Stimulated activated naive CD8-positive, alpha-beta T cell treated with anti-CD3 and anti-CD28 coated beads, Interleukin-15, Interleukin-2, amounts not matched to agents 100 U/mL and 50 U/mL, for 24 hours (primary cell): ENCODE measurements at regions not wholly inside any gene's neighbourhood (a gene's known extent, or its start where the extent isn't known, plus 50 kb on each side); places are given as distances from the start of the nearest gene placed in this dataset.

ENCODE experiments used
- ATAC-seq: fragments of 150-1000 bp; cut with Tn5 transposase; one replicate; pipeline ENCODE4 v1.10.0; 2021
- DNase-seq: peaks from one replicate; pipeline ENCODE4 v3.0.0; 2021

DNA sequence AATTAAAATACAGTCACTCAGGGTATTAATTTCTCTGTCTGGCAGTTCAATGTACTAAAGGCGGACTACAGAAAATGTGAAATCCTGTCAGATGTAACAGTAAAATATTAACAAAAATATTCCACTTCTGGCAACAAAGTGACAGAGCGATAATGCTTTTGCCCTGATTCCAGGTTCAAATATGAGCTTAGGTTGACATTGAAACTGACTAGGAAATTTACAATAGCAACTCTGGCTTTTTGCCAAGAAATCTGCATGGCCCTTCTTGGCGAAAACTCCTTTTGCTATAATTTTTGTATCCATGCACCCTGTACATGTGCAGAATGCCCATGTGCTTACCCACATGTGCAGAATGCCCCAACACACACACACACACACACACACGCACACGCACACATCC lies 552.2 kb downstream of the MDFIC start:
- DNase-seq (no peak), ATAC-seq (no peak)

DNA sequence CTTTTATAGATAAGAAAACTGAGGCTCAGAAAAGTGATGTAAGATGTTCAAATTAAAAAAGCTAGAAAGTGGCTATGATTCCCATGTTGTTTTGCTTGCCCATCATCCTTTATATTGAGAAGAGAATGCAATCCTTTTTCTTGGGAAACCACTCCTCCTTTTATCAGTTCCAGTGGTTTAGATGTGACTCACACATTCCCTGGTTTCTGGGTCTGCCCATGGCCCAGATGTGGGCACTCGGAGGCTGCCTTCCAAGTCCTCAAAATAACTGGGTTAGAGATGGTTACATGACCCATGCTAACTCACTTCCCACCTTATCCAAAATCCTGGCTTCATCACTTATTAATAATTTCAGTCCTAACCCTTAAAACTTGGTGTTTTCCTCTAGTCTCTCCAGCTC lies 550.0 kb downstream of the MDFIC start:
- no peak for ATAC-seq
- DNase-seq, result no peak

DNA sequence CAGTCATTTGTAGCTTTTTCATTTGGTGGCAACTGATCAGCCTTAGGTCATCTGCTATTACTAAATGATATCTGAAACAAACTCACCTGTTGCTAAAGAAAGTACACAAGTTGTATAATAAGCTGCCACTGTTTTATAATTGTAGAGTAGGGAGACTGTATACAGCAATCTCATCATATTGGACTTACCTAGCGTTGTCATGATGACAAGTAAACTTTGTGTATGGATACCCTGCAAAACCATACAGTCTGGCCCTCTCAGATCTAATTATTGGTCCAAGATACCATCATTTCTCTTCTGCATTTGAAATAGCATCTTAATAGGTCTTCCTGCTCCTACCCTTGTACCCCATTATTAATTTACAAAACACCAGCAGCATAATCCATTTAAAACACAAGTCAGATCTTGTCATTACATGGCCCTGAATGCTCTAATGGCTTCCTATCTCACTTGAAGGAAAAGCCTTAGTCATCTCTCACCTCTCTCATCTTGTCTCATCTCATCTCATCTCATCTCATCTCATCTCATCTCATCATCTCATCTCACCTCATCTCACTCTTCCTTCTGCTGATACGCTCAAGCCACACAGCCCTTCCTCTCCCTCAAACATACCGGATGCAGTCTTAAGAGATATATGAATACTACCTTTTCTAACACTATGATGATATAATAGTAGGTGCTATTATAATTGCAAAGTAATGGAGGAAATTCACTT lies 540.6 kb downstream of the MDFIC start:
- DNase-seq (no peak), ATAC-seq (no peak)

DNA sequence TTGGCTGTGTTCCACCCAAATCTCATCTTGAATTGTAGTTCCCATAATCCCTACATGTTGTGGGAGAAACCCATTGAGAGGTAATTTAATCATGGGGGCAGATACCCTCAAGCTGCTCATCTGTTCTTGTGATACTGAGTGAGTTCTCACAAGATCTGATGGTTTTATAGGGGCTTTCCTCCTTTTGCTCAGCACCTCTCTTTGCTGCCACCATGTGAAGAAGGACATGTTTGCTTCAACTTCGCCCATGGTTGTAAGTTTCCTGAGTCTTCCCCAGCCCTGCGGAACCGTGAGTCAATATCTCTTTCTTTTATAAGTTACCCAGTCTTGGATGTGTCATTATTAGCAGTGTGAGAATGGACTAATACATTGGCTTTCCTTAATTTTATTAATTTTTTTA lies 527.8 kb downstream of the MDFIC start:
- ATAC-seq (no peak), DNase-seq (no peak)

DNA sequence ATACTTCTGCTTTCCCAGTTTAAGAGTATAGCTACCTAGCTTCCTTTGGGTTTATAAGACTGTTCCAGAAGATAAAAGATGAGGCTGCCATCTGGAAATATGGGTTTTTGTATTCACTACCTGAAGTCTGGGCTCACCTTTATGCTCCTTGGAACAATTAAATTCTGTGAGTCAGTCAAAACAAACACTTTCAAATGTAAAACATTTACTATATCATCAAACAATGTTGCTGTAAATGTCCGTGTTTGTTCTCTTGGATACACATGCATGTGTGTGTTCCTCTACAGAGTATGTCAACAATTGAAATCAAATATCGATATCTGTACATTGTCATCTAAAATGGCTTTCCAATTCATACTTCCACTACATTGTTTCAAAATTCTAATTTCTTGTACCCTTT lies 525.6 kb downstream of the MDFIC start:
- ATAC-seq, result no peak
- DNase-seq, result no peak

DNA sequence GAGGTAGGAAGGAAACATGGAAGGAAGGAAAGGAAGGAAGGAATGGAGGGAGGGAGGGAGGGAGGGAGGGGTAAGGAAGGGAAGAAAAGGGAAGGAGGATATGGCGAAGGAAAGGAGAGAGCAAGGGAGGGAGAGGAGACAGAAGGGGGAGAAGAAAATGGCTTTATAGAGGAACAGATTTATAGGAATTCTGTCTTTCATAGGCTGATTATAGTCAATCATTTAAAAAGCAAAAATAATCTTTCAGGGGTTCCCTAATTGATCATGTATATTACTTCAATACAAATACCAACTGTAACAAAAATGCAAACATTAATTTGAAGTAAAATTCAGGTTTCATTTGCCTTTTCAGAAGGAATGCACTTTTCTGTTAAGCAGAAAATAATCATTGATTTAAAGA lies 519.1 kb downstream of the MDFIC start:
- ATAC-seq (no peak), DNase-seq (no peak)

DNA sequence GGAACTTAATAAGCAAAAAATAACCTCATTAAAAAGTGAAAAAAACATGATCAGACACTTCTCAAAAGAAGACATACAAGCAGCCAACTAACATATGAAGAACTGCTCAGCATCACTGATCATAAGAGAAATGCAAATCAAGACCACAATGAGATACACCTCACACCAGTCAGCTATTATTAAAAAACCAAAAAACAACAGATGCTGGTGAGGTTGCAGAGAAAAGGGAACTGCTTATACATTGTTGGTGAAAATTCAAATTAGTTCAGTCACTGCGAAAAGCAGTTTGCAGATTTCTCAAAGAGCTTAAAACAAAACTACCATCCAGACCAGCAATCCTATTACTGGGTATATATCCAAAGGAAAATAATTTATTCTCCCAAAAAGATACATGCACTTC lies 513.3 kb downstream of the MDFIC start:
- DNase-seq, result no peak

DNA sequence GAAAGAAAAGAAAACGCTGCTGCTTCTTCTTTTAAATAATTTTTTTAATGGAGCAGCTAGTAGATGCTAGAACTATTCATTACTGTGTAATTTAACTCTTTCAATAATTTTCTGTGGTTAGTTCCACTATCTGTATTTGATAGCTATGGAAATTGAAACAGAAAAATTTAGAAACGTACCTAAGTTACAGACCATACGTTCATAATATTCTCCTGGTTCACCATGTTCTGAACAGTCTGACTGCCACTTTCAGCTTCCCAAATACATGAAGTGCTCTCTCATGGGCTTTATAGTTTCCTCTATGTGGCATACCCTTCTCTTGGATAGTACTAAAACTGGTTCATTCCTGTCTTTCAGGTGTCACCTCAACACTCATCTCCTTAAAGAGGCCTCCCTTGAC lies 508.0 kb downstream of the MDFIC start:
- ATAC-seq, result no peak
- no peak for DNase-seq

More for the DNA sequence above, 513.3 kb downstream of the MDFIC start:
- ATAC-seq, result no peak

DNA sequence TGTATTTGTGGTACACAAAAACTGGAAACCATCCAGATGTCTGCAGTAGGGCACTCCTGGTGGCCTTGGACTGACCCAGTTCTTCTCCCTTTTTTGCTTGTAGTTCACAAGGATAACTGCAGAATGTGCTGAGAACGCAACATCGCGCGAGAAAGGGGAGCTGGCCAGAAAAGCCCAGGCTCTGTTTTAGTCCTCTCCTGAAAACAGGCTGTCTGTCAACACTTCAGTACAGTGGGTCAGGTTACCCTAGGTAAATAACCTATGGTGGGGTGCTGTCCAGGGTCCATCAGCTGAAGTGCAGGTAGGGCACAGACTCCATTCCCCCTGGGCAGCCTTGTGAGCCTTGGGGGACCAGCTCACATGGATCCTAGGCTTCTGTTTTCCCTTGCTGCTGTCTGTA lies 495.8 kb downstream of the MDFIC start:
- DNase-seq (no peak), ATAC-seq (no peak)

DNA sequence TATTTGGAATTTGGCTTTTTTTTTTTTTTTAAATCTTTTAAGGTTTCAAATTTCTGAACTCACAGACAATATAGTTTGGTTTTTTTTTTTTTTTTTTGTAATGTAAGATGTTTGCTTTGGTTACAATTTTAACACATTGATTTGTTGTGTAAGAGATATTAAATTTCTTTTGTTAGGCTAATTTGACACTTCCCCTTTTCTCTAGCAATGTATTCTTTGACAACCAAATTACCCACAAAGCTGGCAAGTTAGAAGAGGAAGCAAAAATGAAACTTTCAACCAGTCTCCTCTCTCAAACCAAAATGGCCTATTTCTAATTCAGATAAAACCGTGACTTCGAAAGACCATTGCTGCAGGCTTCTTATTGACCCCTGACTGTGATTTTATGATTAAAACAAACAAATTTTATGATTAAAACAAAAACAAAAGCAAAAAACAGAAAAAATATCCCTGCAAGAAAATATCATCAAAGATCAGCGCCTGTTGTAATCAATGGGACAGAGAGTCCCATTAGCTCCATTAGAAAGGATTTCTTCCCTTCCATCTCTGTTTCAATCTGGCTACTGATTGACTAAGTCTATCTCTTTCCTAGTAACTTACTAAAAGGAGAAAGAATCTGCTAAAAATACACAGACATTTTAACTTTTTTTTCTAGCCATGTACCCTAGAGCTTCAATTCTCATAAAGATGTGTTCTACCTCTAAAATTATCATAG lies 489.2 kb downstream of the MDFIC start:
- ATAC-seq (no peak), DNase-seq (no peak)

DNA sequence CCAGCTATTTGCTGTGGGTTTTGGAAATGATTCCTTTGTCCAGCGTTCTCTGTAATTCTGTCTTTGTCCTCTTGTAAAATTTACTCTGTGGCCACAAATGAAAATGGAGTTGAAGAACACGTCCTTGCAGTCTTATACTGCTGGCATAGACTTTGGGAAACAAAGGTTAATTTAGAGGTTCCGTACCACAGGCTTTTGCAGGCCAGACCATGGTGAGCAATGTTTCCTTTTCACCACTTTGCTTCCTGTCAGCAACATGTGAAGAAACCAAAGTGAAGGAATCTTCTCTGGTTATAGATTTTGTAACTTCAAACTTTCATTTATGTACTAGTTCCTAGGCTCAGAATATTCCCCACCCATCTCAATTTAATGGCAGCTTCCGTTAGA lies 488.5 kb downstream of the MDFIC start:
- ATAC-seq (no peak), DNase-seq (no peak)

DNA sequence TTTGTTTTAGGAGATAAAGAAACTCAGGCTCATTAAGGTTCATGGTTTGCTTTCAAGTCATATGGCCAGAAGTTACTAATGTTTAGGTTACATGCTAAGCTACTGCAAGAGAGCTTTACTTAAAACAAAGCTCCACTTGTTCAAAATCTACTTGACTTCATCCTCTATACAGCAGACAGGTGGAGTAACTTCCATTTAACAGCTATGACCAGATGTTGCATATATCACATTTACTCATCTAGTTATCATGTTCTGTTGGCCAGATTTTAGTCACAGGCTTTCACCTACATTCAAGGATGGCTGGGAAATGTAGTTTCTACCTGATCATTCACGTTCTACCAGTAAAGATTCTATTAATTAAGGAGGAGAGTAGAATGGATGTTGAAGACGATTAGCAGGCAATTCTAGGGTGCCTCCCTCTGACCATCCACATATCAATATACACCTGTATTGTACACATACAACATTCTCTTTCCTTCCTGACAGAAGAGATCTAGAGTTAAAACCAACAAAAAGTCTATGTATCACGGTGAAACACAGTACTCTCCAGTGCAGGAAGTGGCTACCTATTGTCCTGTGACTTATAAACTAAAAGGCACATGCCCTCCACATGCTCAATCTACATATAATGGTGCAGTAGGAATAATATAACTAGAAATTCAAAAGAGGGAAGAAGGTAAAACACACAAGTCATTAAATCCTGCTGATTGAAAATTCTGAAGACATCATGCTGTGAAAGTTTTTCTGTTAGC lies 488.0 kb downstream of the MDFIC start:
- DNase-seq (no peak), ATAC-seq (no peak)

DNA sequence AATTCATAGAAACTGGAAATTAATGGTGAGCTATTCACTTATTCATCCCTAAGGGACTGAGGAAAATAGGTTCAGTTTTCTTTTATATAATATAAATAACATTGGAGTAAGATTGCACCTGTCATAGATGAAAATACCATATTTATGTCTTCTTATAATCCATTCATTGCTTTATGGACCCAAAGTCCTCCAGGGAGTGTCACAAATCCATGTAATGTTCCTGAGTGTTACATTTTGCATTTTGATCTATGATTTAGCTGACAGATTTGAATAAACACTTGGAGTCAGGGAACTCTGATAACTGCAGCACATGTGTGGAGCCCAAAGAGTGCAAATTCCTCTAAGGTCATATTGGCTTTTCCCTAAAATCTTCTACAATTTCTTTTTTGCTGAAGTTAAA lies 484.3 kb downstream of the MDFIC start:
- DNase-seq, result no peak

DNA sequence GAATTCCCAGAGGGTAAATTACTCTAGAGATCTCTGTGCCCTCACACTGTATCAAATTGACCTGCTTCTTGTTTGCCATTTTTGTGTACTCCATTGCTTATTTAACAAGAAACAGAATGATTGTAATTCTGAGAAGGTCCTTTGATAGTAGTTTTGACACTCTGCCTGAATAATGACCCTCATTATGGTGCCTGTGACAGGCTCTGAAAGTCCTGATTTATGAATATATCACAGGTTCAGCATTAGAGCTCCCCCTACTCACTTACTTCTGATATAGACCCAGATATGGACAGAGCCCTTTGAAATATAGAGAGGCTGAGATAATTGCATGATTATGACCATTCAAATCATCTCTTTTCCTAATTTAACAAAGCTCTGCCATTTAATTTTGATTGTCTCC lies 465.2 kb downstream of the MDFIC start:
- no peak for ATAC-seq

More for the DNA sequence above, 484.3 kb downstream of the MDFIC start:
- no peak for ATAC-seq

DNA sequence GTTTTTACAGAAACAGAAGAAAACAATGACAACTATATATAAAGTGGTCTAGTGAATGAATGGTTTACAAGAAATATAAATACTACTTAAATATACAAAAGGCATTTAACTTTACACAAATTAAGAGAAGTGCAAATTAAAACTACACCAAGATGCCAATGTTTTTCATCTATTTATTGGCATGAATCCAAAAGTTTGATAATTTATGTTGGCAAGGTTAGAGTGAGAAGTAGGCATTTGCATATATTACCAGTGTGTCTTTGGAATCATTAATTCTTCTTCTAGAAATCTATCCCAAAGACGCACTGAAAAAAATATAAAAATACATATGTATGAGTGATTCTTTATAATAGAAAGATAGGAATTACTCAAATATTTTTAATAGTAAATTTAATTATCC lies 457.4 kb downstream of the MDFIC start:
- DNase-seq, result no peak
- ATAC-seq, result no peak

More for the DNA sequence above, 465.2 kb downstream of the MDFIC start:
- DNase-seq, result no peak

DNA sequence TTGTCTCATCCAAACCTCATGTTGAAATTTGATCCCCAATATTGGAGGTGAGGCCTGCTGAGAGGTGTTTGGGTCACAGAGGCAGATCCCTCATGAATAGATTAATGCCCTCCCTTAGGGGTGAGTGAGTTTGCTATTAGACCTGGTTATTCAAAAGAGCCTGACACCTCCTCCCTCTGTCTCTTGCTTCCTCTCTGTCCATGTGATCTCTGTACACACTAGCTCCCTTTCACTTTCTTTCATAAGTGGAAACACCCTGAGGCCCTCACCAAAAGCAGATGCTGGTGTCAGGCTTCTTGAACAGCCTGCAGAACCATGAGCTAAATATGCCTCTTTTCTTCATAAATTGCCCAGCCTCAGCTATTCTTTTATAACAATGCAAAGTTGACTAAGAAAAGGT lies 447.1 kb downstream of the MDFIC start:
- no peak for ATAC-seq
- DNase-seq, result no peak

DNA sequence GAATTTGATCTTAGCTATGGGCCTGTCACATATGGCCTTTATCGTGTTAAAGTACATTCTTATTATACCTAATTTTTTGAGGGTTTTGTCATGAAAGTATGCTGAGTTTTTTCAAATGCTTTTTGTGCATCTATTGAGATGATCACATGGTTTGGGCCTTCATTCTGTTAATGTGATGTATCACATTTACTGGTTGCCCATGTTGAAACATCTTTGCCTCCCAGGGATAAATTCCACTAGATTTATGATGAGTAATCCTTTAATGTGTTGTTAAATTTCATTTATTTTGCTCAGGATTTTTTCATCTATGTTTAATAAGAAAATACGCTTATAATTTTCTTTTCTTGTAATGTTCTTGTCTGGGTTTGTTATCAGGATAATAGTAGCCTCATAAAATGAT lies 442.0 kb downstream of the MDFIC start:
- ATAC-seq, result no peak
- no peak for DNase-seq

DNA sequence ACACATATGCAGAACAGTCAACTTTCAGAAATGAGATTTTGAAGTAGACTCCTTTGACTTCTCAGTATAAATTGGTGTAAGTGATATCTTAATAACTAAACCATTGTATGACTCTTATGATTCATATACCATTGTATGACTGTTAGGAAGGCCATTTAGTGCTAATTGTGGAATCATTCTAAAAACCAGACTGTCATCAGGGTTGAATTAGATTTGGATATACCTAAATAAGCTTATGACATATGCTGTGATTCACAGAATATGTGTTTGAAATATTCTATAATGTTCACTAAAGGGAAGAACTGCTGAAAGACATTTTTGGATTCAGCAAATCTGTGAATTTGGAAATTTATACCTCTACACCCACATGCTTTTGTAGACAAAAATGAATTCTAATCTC lies 438.1 kb downstream of the MDFIC start:
- no peak for ATAC-seq
- DNase-seq, result no peak

DNA sequence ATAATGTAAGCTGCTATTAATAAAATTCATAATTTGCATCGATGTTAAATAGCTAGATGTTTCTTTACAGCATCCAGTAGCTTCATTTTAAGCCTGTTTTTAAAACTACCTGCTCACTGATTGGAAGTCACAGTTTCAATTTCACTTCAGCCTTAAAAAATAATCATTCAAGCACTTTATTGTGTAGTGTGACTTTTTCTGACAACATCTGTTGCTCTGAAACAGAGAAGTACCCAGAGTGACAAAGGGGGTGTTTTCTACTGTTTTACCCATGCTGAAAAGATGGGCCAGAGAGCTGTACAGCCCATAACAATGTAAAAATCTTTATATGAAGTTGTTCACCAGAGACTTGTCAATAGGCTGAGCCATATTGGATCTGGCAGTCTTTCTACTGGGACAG lies 437.2 kb downstream of the MDFIC start:
- ATAC-seq (no peak), DNase-seq (no peak)

DNA sequence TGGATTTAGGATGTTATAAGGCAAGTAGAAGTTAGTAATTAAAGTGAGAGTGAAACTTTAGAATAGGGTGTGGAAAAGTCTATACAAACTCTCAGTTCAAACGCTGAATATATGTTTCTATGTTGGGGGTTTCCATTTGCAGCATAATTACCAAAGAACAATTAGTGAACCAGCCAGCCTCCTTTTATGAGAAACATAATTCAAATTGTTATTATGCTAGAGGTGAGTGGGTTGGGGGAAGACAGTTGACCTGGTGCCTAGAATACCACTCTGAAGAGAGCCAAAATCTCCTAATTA lies 435.8 kb downstream of the MDFIC start:
- ATAC-seq (no peak), DNase-seq (no peak)

DNA sequence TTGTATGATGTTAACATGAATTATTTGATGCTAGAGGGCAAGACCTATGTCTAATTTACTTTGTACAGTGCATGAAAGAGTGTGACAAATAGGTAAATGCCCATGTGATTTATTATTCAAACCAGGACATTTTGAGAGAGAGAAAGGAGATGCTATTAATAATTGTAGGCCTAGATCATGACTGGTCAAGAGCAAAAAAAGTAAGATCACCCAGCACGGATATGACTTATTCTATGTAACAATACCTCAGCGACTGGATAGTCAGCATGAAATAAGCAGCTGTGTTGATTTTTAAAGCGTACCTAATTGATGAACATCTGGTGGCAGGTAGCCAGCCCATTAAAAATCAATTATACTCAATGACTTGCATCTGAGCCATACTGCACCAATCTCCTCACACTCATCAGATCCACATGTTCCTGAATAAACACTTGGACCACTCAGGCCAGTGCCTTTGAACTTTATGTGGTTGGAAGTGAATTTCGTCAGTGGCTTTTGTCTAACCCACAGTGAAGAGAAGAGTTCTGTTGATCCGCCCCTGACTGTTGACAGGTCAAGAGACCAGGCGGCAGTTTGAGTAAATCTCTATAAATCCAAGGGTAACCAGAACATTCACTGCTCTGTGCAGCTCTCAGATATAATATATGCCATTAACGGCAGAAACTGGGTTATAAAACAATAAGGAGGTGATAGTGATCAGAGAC lies 435.3 kb downstream of the MDFIC start:
- DNase-seq, result no peak
- no peak for ATAC-seq

DNA sequence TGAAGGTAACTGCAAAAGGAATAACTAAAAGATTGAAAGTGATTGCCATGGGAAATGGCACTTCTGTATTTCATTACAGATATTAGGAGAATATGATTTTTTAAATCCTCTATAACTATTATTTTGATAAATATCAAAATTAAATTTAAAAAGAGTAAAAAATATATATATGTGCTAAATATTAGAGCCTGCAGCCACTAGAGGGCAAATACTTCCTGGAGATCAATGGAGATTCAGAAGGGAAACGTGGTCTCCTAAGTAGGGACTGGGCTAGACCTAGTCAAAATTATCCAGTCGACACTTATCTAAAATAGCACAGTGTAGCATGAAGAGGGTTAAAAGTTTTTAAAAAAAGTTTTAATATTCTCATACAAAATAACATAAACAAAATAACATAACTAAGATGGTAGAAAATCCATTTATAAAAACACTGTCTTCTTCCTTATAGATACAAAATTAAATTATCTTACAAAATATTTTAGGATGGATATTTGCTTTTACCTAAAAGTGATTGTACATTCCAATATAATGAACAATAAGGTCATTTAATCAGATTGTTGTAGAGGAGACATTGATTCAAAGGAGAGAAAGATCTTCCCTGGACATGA lies 434.3 kb downstream of the MDFIC start:
- DNase-seq (no peak), ATAC-seq (no peak)

DNA sequence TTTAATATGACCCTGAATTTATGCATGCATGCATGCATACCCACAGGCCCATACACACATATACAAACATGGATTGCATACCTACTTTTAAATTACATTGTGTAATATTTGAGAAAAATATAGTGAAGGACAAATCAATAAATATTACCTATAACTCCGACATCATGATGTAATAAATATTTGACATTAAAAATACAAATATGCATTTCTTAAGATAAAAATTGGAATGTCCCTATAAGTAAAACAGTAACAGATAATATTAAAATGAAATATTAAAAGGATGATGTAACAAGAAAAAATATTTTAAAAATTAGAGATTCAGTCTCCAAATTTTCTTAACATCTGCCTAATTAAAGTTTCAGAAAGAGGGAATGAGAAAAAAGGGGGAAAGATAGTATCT lies 433.0 kb downstream of the MDFIC start:
- ATAC-seq (no peak), DNase-seq (no peak)
